PC-9 (cell line): ENCODE measurements at regions not wholly inside any gene's neighbourhood (a gene's known extent, or its start where the extent isn't known, plus 50 kb on each side); places are given as distances from the start of the nearest gene placed in this dataset.

Experiments
- BruUV-seq: library from RNA; stranded (reverse); fragments of 400-500 nt; replicated peaks from 2 replicates; lab custom pipeline; 2021; lab: Mats Ljungman, UMichigan
- CTCF ChIA-PET: fragments of 300-600 bp; sonication (Branson Sonifier 250); formaldehyde crosslinking; loops from one replicate; lab custom pipeline; 2022; ENCODE audit warnings: antibody characterized with exemption; lab: Charles Lee
- POLR2A ChIA-PET: fragments of 300-600 bp; sonication (Branson Sonifier 250); formaldehyde crosslinking; loops from one replicate; lab custom pipeline; 2022; ENCODE audit warnings: antibody characterized with exemption; ENCODE audit not compliant: unreplicated experiment; lab: Charles Lee
- DNase-seq, 2 experiments: peaks; one replicate each; pipeline versions ENCODE4 v3.0.0 to v3.0.0-alpha.2; 2015 to 2022; ENCODE audit warnings: mixed read lengths in 1 of 2
- H2AFZ ChIP-seq: fragments of 200-600 bp; sonication (generic); 2 replicates; pipeline ENCODE4 v1.8.1; 2017; ENCODE audit warnings: antibody characterized with exemption
- H3F3A ChIP-seq: fragments of 200-600 bp; sonication (generic); 2 replicates; pipeline ENCODE4 v1.8.1; 2017; ENCODE audit warnings: antibody characterized with exemption, mild to moderate bottlenecking, low read depth; ENCODE audit not compliant: insufficient read depth
- H3K27ac ChIP-seq: fragments of 200-600 bp; sonication (generic); 2 replicates; pipeline ENCODE4 v1.6.1; 2016; ENCODE audit warnings: mixed run types
- H3K27me3 ChIP-seq: fragments of 200-600 bp; sonication (generic); 2 replicates; pipeline ENCODE4 v1.6.1; 2016; ENCODE audit warnings: low read depth, mixed run types; ENCODE audit not compliant: insufficient read depth
- H3K36me3 ChIP-seq: fragments of 200-600 bp; sonication (generic); 2 replicates; pipeline ENCODE4 v1.6.1; 2016; ENCODE audit warnings: low read depth, mixed run types
- H3K4me1 ChIP-seq: fragments of 200-600 bp; sonication (generic); replicated peaks from 2 replicates; pipeline ENCODE4 v1.6.1; 2016; ENCODE audit warnings: mixed run types; ENCODE audit not compliant: insufficient read depth
- H3K4me2 ChIP-seq: fragments of 200-600 bp; sonication (generic); 2 replicates; pipeline ENCODE4 v1.6.1; 2017; ENCODE audit warnings: mixed run types
- H3K4me3 ChIP-seq: fragments of 200-600 bp; sonication (generic); 2 replicates; pipeline ENCODE4 v1.6.1; 2016; ENCODE audit warnings: mixed run types
- H3K79me2 ChIP-seq: fragments of 200-600 bp; sonication (generic); 2 replicates; pipeline ENCODE4 v1.6.1; 2017; ENCODE audit warnings: low read depth, mixed run types
- H3K9me2 ChIP-seq: fragments of 200-600 bp; sonication (generic); 2 replicates; pipeline ENCODE4 v1.8.1; 2017; ENCODE audit warnings: mild to moderate bottlenecking; ENCODE audit not compliant: insufficient read depth
- H3K9me3 ChIP-seq: fragments of 200-600 bp; sonication (generic); 2 replicates; pipeline ENCODE4 v1.8.1; 2016; ENCODE audit warnings: low read depth; ENCODE audit not compliant: insufficient read depth
- H4K20me1 ChIP-seq: fragments of 200-600 bp; sonication (generic); 2 replicates; pipeline ENCODE4 v1.8.1; 2017; ENCODE audit not compliant: insufficient read depth
- CTCF ChIP-seq: fragments of 200-600 bp; sonication (generic); conservative IDR thresholded peaks from 2 replicates; pipeline ENCODE4 v1.6.1; 2017; ENCODE audit warnings: mixed run types, antibody characterized with exemption, mild to moderate bottlenecking, moderate library complexity
- EZH2 ChIP-seq: fragments of 200-600 bp; sonication (generic); IDR thresholded peaks from 2 replicates; pipeline ENCODE4 v1.8.0; 2017; ENCODE audit warnings: antibody characterized with exemption, low read depth
- intact Hi-C: fragments of 100-400 bp; cut with micrococcal nuclease; formaldehyde crosslinking; loops from one replicate; pipeline ENCODE4 v1.10.0; 2022; ENCODE audit not compliant: unreplicated experiment

DNA sequence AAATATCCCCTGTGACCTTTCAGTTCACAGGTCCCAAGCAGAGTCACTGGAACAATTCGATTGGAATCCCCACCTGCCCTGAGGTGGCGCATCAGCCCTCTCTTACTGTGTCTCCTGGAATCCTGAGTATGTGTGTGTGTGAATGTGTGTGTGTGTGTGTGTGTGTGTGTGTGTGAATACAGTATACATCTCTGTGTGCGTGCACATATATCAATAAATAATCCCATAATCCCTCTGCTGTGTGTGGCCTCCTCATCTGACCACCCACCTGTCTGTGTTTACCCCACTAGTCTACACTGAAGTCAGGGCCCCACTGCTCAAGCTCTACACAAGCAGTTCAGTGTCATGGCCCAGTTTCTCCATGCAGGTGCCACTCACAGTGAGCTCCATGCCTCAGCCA is 187.4 kb downstream of the ERCC6L2 start:
- no peak for DNase-seq
- intact Hi-C loops: loop anchor here (10.0 kb wide), 1 partner anchor 338 kb away; no protein-coding TSS in a partner anchor
- no TSS peak for BruUV-seq
- no peaks in the 10 kb centered on the region for H3K4me1 ChIP-seq
- no peaks in the 10 kb centered on the region for H3K9me3 ChIP-seq
- CTCF ChIA-PET: no interaction called here
- H3K79me2 ChIP-seq: no peaks in the 10 kb centered on the region
- TF ChIP-seq EZH2 (no peak), CTCF (no peak)
- no peak overlapping the region for H3K4me2 ChIP-seq
- POLR2A ChIA-PET: no interaction called here
- peaks cover 43% of the 10 kb centered on the region; the same call in 1 of the 2 replicates for H3K27me3 ChIP-seq
- no peaks in the 10 kb centered on the region for H3F3A ChIP-seq
- no peaks in the 10 kb centered on the region for H3K9me2 ChIP-seq
- H3K36me3 ChIP-seq: no peaks in the 10 kb centered on the region
- no peak overlapping the region for H3K27ac ChIP-seq
- H4K20me1 ChIP-seq: no peaks in the 10 kb centered on the region
- H2AFZ ChIP-seq: no peak overlapping the region
- H3K4me3 ChIP-seq: no peak overlapping the region

DNA sequence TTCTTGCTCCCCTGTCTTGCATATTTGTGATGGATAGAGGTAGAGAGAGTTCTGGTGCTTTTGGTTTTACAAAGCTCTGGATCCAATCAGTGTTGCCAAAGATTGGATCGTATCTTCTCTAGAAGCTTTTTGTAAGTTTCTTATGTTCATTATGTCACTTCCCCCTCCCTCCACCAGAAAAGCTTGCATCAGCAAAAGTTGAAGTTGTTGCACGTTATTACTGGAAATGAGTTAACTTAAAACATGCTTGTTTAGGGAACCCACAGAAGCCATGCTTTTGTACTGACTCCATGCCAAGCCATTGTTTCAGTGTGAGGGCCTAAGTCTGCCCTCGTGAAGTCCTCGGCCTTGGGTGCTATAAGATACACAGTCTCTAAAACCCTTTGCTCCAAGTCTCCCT is 186.5 kb downstream of the ERCC6L2 start:
- Histone ChIP-seq H3K4me3 (no peak overlapping the region), H3K27ac (no peak overlapping the region), H3K36me3 (no peaks in the 10 kb centered on the region), H3F3A (no peaks in the 10 kb centered on the region), H3K4me2 (no peak overlapping the region), H3K9me3 (no peaks in the 10 kb centered on the region), H4K20me1 (no peaks in the 10 kb centered on the region), H3K27me3 (peaks cover 36% of the 10 kb centered on the region; the same call in 1 of the 2 replicates), H2AFZ (no peak overlapping the region), H3K79me2 (no peaks in the 10 kb centered on the region), H3K4me1 (no peaks in the 10 kb centered on the region), H3K9me2 (no peaks in the 10 kb centered on the region)
- BruUV-seq: no TSS peak
- no peak for DNase-seq
- no peak for TF ChIP-seq CTCF
- TF ChIP-seq EZH2: no peak
- intact Hi-C loops: loop anchor here (10.0 kb wide), 1 partner anchor 337 kb away; no protein-coding TSS in a partner anchor
- ChIA-PET POLR2A (interaction anchor here (0.7 kb wide), 2 partner anchors 14 to 970 kb away, joined by 4 to 5 read pairs; no protein-coding TSS in a partner anchor), CTCF (no interaction called here)

DNA sequence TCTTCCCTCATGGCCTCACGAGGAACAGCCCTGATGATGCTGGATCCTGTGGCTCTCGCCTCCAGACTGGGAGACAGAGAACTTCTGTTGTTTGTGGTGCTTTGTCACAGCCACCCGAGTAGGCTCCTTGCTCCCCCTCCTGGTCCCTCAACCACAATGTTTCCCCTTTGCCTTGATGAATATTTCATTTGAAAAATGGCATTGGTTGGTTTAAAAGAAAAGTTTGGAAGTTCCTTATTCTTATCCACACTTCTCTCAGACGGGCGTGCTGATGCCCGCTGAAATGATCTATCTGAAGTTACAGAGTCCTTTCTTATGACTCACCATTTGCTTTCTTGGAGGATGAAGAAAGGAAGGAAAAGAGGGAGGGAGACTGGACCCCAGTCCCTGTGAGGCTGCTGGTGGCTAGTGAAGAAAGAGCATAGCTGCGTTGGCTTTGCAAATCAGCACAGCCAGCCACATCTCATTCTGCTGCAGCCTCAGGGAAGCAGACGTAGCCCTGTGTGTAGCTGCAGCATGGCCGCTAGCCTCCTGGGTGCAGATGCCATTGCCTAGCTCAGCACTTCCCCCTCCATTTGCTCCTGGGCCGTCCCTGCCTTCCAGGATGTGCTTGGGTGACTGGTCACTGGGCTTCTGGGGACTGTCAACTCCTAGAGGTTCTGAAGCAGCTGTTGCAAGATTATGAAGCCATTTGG is 185.9 kb downstream of the ERCC6L2 start:
- ChIA-PET CTCF (no interaction called here), POLR2A (interaction anchor here (0.7 kb wide), 2 partner anchors 14 to 969 kb away, joined by 4 to 5 read pairs; no protein-coding TSS in a partner anchor)
- intact Hi-C loops: loop anchor here (10.0 kb wide), 1 partner anchor 337 kb away; no protein-coding TSS in a partner anchor
- peak in 1 of 2 experiments; percentile 13 for DNase-seq
- no peak overlapping the region for H3K4me3 ChIP-seq
- no TSS peak for BruUV-seq
- no peaks in the 10 kb centered on the region for H3K9me2 ChIP-seq
- H3K79me2 ChIP-seq: no peaks in the 10 kb centered on the region
- H3K27ac ChIP-seq: no peak overlapping the region
- H2AFZ ChIP-seq: no peak overlapping the region
- H3K36me3 ChIP-seq: no peaks in the 10 kb centered on the region
- TF ChIP-seq CTCF: no peak; the same call in 1 of the 2 replicates
- no peak for TF ChIP-seq EZH2
- H3K4me1 ChIP-seq: no peaks in the 10 kb centered on the region
- H3K9me3 ChIP-seq: no peaks in the 10 kb centered on the region
- no peaks in the 10 kb centered on the region for H3F3A ChIP-seq
- H3K4me2 ChIP-seq: no peak overlapping the region
- no peaks in the 10 kb centered on the region for H4K20me1 ChIP-seq
- H3K27me3 ChIP-seq: peaks cover 31% of the 10 kb centered on the region; the same call in 1 of the 2 replicates
